Ovary (tissue), 7 donors: ENCODE measurements at regions not wholly inside any gene's neighbourhood (a gene's known extent, or its start where the extent isn't known, plus 50 kb on each side); places are given as distances from the start of the nearest gene placed in this dataset.

Experiments
- DNase-seq, 5 donors: peaks; one replicate each; pipeline ENCODE4 v3.0.0-alpha.2; 2019 to 2020
- H3K27ac ChIP-seq, 2 donors: fragments of 200-600 bp; one replicate each; pipeline versions ENCODE4 v1.5.1 to v1.8.0; 2019 to 2022
- H3K27me3 ChIP-seq: fragments of 200-600 bp; one replicate; pipeline ENCODE4 v1.8.0; 2022
- H3K36me3 ChIP-seq: fragments of 200-600 bp; sonication (generic); one replicate; pipeline ENCODE4 v1.5.1; 2019
- H3K4me1 ChIP-seq: one replicate; pipeline ENCODE4 v1.8.1; 2013; ENCODE audit warnings: mild to moderate bottlenecking, moderate library complexity; ENCODE audit not compliant: insufficient read depth
- H3K4me3 ChIP-seq: fragments of 200-600 bp; sonication (generic); one replicate; pipeline ENCODE4 v1.5.1; 2017
- H3K9me3 ChIP-seq, 2 donors: fragments of 200-600 bp in 1 of 2; sonication (generic) in 1 of 2; one replicate each; pipeline versions ENCODE4 v1.5.1 to v1.8.1; 2013 to 2019; ENCODE audit warnings: mild to moderate bottlenecking in 1 of 2, moderate library complexity in 1 of 2
- EP300 ChIP-seq: sonication (generic); formaldehyde crosslinking; IDR thresholded peaks from one replicate; pipeline ENCODE4 v1.6.1; 2017; ENCODE audit warnings: antibody characterized with exemption
- POLR2A ChIP-seq: fragments of 450-650 bp; IDR thresholded peaks from one replicate; pipeline ENCODE4 v1.6.1; 2017; ENCODE audit warnings: antibody characterized with exemption, mild to moderate bottlenecking, moderate library complexity
- WGBS, 3 donors: extraction: QIAGEN DNeasy Blood & Tissue Kit in 1 of 3; methylation state at CpG; one replicate each; pipeline versions ENCODE4 v1.1.5 to v1.1.7; 2013 to 2017; 5-methylcytosine and 5-hydroxymethylcytosine counted together
- intact Hi-C, 4 donors: fragments of 100-400 bp; cut with DNase I; formaldehyde crosslinking; loops; one replicate each; pipeline versions ENCODE4 v1.11.0 to v1.15.1; 2022 to 2023
- TF ChIP-seq, protein P1 (sequence below), 3 donors: fragments of 450-650 bp in 2 of 3; fragments of 200-600 bp in 1 of 3; IDR thresholded peaks; one replicate each; pipeline versions ENCODE4 v1.5.1 to v1.8.0; 2016 to 2022; ENCODE audit warnings: antibody characterized with exemption in 3 of 3, mild to moderate bottlenecking in 1 of 3
- donor health status: DM: no; HTN: no; CAD: no; lungs with moderate emphysema.
- donor health status: DM: no; HTN: no; CAD: no.
- donor health status: Bipolar disorder and iron deficiency.
- donor health status: DM: no; HTN: no; CAD: no.
- donor health status: DM: yes; HTN: yes; CAD: no.

DNA sequence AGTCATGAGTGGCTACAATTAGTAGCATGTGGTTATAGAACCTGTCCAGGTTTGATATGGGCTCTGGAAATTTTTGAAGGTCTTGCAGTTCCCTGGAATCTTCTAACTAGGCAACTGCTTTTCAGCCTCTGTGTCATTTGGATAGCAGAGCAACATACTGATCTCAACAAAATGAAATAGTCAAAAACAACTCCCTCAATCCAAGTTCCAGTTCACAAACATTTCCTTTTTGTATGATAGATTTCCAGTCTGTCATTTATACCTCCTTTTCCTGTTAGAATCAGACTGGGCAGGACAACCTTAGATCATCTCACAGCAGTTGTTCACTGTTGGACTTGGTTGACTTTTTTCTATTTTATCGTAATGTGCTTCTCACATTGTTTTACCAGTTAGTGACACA is 442.1 kb upstream of the PDE3A start:
- H3K9me3 ChIP-seq, result no peaks in the 10 kb centered on the region
- TF ChIP-seq EP300, result no peak
- TF ChIP-seq, protein P1, sequence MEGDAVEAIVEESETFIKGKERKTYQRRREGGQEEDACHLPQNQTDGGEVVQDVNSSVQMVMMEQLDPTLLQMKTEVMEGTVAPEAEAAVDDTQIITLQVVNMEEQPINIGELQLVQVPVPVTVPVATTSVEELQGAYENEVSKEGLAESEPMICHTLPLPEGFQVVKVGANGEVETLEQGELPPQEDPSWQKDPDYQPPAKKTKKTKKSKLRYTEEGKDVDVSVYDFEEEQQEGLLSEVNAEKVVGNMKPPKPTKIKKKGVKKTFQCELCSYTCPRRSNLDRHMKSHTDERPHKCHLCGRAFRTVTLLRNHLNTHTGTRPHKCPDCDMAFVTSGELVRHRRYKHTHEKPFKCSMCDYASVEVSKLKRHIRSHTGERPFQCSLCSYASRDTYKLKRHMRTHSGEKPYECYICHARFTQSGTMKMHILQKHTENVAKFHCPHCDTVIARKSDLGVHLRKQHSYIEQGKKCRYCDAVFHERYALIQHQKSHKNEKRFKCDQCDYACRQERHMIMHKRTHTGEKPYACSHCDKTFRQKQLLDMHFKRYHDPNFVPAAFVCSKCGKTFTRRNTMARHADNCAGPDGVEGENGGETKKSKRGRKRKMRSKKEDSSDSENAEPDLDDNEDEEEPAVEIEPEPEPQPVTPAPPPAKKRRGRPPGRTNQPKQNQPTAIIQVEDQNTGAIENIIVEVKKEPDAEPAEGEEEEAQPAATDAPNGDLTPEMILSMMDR (IDR thresholded peaks at IDR 0.05), result no peak
- TF ChIP-seq POLR2A, result no peak
- no peak overlapping the region for H3K4me3 ChIP-seq
- no peaks in the 10 kb centered on the region for H3K36me3 ChIP-seq
- intact Hi-C loops, result no loop called here
- 43 to 62% (median 56%) methylated on average over 1 of the region's 1 CpG for WGBS, 3 donors
- H3K27ac ChIP-seq, result no peak overlapping the region
- H3K4me1 ChIP-seq, result no peaks in the 10 kb centered on the region
- DNase-seq, result no peak
- no peaks in the 10 kb centered on the region for H3K27me3 ChIP-seq

DNA sequence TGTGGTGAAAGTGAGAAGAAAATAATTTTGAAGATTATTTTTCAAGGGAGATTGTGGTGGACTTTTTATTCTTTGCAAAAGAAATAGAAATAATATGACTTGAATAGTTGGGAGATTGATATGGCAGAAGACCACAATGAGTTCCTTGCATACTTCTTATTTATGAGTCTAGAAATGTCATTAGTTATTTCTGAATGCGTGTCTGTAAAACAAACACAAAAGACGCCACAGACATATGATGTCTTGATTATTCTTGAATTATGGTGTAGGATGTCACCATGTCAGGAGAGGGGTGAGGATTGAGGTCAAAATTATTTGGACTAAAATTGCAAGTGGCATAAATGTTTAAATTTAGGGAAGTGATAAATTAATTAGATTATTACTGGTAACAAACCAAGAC is 440.7 kb upstream of the PDE3A start:
- Histone ChIP-seq H3K36me3 (no peaks in the 10 kb centered on the region), H3K4me1 (no peaks in the 10 kb centered on the region), H3K4me3 (no peak overlapping the region), H3K27me3 (no peaks in the 10 kb centered on the region), H3K9me3 (no peaks in the 10 kb centered on the region), H3K27ac (no peak overlapping the region)
- 85 to 90% (median 89%) methylated on average over 2 of the region's 2 CpGs for WGBS, 3 donors
- DNase-seq, result no peak
- TF ChIP-seq EP300 (no peak), POLR2A (no peak)
- TF ChIP-seq, protein P1 (IDR thresholded peaks at IDR 0.05), result no peak
- intact Hi-C loops, result no loop called here

DNA sequence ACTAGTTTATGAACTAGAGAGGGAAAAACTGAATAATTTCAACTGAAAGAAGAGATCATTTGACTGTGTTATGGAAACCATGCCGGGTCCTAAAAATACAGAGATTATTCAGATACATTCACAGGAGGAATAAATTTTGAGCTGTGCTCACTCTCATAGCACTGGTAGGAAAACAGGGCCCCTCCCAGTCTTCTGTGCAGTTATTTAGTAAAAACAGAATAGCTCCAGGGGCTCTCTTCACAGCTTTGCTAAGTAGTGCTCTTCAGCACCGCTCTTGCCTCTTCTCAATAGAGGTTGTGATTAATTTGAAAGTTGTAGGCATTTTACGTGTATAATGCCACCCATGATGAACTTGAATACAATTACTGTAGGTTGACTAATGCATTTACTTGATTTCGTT is 435.9 kb upstream of the PDE3A start:
- TF ChIP-seq, protein P1 (IDR thresholded peaks at IDR 0.05), result no peak
- no peaks in the 10 kb centered on the region for H3K27me3 ChIP-seq
- no peaks in the 10 kb centered on the region for H3K4me1 ChIP-seq
- H3K27ac ChIP-seq, result no peak overlapping the region
- no peaks in the 10 kb centered on the region for H3K9me3 ChIP-seq
- H3K36me3 ChIP-seq, result no peaks in the 10 kb centered on the region
- no peak overlapping the region for H3K4me3 ChIP-seq
- 85 to 93% (median 90%) methylated on average over 4 of the region's 4 CpGs for WGBS, 3 donors
- intact Hi-C loops, result no loop called here
- DNase-seq, result no peak

DNA sequence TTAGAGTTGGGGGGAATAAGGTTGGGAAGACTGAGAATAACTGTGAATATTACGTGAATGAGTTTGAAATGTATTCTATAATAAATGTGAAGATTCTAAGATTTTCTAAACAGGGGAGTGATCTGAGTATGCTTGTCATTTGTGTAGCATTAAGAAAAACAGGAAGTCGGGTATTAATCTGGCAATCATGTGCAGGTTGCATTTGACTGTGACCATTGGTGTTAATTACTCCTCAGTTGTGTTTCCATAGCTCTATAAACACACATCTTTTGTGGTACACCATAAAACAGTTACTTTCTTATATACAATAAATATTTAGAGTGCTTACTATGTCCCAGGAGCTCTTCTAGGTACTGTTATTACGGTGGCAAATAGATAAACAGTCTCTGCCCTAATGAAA is 434.4 kb upstream of the PDE3A start:
- H3K9me3 ChIP-seq, result no peaks in the 10 kb centered on the region
- intact Hi-C loops, result no loop called here
- WGBS, 3 donors, result 90 to 94% (median 94%) methylated on average over 3 of the region's 3 CpGs

More for the DNA sequence above, 434.4 kb upstream of the PDE3A start:
- no peak for DNase-seq
- no peak overlapping the region for H3K4me3 ChIP-seq
- H3K27ac ChIP-seq, result no peak overlapping the region
- no peaks in the 10 kb centered on the region for H3K4me1 ChIP-seq
- no peaks in the 10 kb centered on the region for H3K27me3 ChIP-seq
- no peak for TF ChIP-seq POLR2A
- TF ChIP-seq, protein P1 (IDR thresholded peaks at IDR 0.05), result no peak
- no peak for TF ChIP-seq EP300
- no peaks in the 10 kb centered on the region for H3K36me3 ChIP-seq
